Astrocyte (in vitro differentiated cells and primary cell): ENCODE measurements at regions not wholly inside any gene's neighbourhood (a gene's known extent, or its start where the extent isn't known, plus 50 kb on each side); places are given as distances from the start of the nearest gene placed in this dataset.

Source experiments
- EZH2 ChIP-seq: IDR thresholded peaks from 2 replicates; pipeline ENCODE4 v1.6.1; 2012; ENCODE audit warnings: mild to moderate bottlenecking, low read length, inconsistent platforms; ENCODE audit not compliant: insufficient read depth
- TF ChIP-seq, protein P1 (sequence below): IDR thresholded peaks from 2 replicates; pipeline ENCODE4 v1.5.1; 2011; ENCODE audit warnings: low read depth, mild to moderate bottlenecking, inconsistent platforms, low read length, moderate library complexity; ENCODE audit not compliant: insufficient read depth

DNA sequence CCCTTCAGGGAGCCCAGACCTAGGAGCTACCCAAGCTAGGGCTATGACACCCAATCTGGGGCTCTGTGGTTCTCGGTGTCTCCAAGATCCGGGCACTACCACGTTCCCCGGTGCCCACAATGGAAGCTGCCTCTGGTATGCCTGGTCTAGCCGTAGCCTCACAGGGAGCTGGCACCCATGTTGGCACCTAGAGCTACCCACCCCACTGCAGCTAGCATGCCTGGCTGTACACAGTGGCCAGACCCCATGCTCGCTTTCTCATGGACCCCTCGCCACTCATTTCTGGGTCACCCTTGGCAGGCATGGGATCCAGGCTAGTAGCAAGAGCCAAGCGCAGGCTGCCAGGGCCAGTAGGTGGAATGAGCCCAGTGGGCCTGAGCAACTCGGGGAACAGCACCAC lies 109.0 kb downstream of the CYLC2 start:
- TF ChIP-seq, protein P1, sequence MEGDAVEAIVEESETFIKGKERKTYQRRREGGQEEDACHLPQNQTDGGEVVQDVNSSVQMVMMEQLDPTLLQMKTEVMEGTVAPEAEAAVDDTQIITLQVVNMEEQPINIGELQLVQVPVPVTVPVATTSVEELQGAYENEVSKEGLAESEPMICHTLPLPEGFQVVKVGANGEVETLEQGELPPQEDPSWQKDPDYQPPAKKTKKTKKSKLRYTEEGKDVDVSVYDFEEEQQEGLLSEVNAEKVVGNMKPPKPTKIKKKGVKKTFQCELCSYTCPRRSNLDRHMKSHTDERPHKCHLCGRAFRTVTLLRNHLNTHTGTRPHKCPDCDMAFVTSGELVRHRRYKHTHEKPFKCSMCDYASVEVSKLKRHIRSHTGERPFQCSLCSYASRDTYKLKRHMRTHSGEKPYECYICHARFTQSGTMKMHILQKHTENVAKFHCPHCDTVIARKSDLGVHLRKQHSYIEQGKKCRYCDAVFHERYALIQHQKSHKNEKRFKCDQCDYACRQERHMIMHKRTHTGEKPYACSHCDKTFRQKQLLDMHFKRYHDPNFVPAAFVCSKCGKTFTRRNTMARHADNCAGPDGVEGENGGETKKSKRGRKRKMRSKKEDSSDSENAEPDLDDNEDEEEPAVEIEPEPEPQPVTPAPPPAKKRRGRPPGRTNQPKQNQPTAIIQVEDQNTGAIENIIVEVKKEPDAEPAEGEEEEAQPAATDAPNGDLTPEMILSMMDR: no peak
- TF ChIP-seq EZH2: no peak
